Body of pancreas (tissue), 4 donors: ENCODE measurements at regions not wholly inside any gene's neighbourhood (a gene's known extent, or its start where the extent isn't known, plus 50 kb on each side); places are given as distances from the start of the nearest gene placed in this dataset.

Experiments used
- ATAC-seq: fragments of 150-250 bp; one replicate; pipeline ENCODE4 v1.9.1; 2016
- DNase-seq, 4 donors: peaks; one replicate each; pipeline ENCODE4 v3.0.0-alpha.2; 2019
- H3K27ac ChIP-seq, 4 donors: fragments of 200-600 bp; sonication (generic); 1 replicate in 3 of 4; 2 replicates in 1 of 4; pipeline versions ENCODE4 v1.5.1 to v1.6.1; 2016 to 2019; ENCODE audit warnings: mild to moderate bottlenecking in 1 of 4, mixed read lengths in 1 of 4, moderate library complexity in 1 of 4
- H3K27me3 ChIP-seq, 2 donors: fragments of 200-600 bp; sonication (generic); one replicate each; pipeline ENCODE4 v1.6.0; 2016; ENCODE audit warnings: mild to moderate bottlenecking in 1 of 2
- H3K36me3 ChIP-seq, 2 donors: fragments of 200-600 bp; sonication (generic); replicated peaks in 1 of 2; 2 replicates each; pipeline ENCODE4 v1.5.1; 2016; ENCODE audit warnings: low read depth in 2 of 2; ENCODE audit not compliant: insufficient read depth in 1 of 2
- H3K4me1 ChIP-seq: fragments of 200-600 bp; sonication (generic); one replicate; pipeline ENCODE4 v1.6.0; 2016
- H3K4me3 ChIP-seq, 2 donors: fragments of 200-600 bp; sonication (generic); 1 replicate in 1 of 2; 2 replicates in 1 of 2; pipeline ENCODE4 v1.5.1; 2016 to 2019
- H3K9me3 ChIP-seq, 3 donors: fragments of 200-600 bp; sonication (generic); 1 replicate in 2 of 3; 2 replicates in 1 of 3; pipeline ENCODE4 v1.5.1; 2016
- CTCF ChIP-seq, 7 experiments: fragments of 450-650 bp in 4 of 7; fragments of 200-600 bp in 3 of 7; sonication (generic) in 3 of 7; IDR thresholded peaks; one replicate each; pipeline ENCODE4 v1.5.1; 2016 to 2019; ENCODE audit warnings: antibody characterized with exemption in 7 of 7
- POLR2A ChIP-seq, 3 donors: fragments of 450-650 bp; IDR thresholded peaks; one replicate each; pipeline ENCODE4 v1.6.1; 2016; ENCODE audit warnings: antibody characterized with exemption in 3 of 3, mild to moderate bottlenecking in 2 of 3
- WGBS, 2 donors: methylation state at CpG; one replicate each; pipeline ENCODE4 v1.1.5; 2017; 5-methylcytosine and 5-hydroxymethylcytosine counted together
- intact Hi-C: fragments of 100-400 bp; cut with DNase I; formaldehyde crosslinking; loops from one replicate; pipeline ENCODE4 v1.15.1; 2023

DNA sequence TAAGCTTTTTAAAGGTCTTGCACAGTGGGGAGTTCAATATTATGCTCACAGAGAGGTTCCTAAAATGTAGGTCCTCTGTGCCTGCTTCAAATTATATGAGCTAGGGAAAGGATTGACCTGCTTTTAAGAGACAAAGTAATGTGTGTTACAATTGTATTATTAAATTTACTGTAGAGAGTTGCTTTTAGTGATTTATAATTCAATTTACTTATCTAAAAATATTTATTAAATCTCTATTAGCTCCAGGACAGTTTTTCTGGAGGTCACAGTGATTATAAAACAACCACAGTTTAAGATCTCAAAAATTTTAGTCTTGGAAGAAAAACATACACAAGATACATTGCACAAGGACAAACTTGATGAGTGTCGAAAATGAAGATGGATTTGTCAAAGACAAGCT, 665.7 kb upstream of the ARPP21 start:
- Histone ChIP-seq H3K4me1 (no peaks in the 10 kb centered on the region), H3K9me3 (no peaks in the 10 kb centered on the region), H3K4me3 (no peak overlapping the region), H3K27me3 (no peaks in the 10 kb centered on the region), H3K36me3 (no peaks in the 10 kb centered on the region), H3K27ac (no peak overlapping the region)
- WGBS, 2 donors = 38 to 63% methylated on average over 1 of the region's 1 CpG
- ATAC-seq = no peak
- intact Hi-C loops = no loop called here
- DNase-seq = no peak
- TF ChIP-seq POLR2A (IDR thresholded peaks at IDR 0.05) = no peak
- no peak for TF ChIP-seq CTCF (IDR thresholded peaks at IDR 0.05)

DNA sequence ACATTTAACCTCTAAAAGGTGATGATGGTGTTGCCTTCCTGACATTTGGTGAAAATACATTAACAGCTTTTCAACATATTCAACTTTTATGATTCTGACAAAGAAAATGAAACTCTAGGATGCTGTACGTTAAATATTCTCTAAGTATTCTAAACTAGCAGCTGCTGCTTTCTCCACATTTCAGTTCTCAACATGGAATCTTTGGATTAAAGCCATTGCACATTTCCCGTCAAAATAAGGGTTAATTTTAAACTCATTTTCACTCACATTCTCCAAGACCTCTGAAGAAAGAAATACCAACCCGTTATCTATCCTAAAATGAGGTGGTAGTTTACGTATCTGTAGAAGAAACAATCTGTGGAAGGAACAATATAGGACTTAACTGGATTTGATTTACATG, 655.7 kb upstream of the ARPP21 start:
- TF ChIP-seq POLR2A (IDR thresholded peaks at IDR 0.05) = no peak
- no peak for TF ChIP-seq CTCF (IDR thresholded peaks at IDR 0.05)
- DNase-seq = no peak
- WGBS, 2 donors = 22 to 24% methylated on average over 4 of the region's 4 CpGs

GRCh38 chr3:34988296-34988695, 651.0 kb upstream of the ARPP21 start:
- H3K9me3 ChIP-seq = no peaks in the 10 kb centered on the region
- no peak overlapping the region for H3K4me3 ChIP-seq
- TF ChIP-seq CTCF (IDR thresholded peaks at IDR 0.05) (no peak), POLR2A (IDR thresholded peaks at IDR 0.05) (no peak)
- ATAC-seq = no peak
- no peak overlapping the region for H3K27ac ChIP-seq
- DNase-seq = no peak
- intact Hi-C loops = no loop called here
- H3K27me3 ChIP-seq = no peaks in the 10 kb centered on the region
- 76 to 86% methylated on average over 1 to 16 of the region's 22 CpGs for WGBS, 2 donors
- H3K4me1 ChIP-seq = no peaks in the 10 kb centered on the region
- no peaks in the 10 kb centered on the region for H3K36me3 ChIP-seq

More for the DNA sequence above, 655.7 kb upstream of the ARPP21 start:
- Histone ChIP-seq H3K36me3 (no peaks in the 10 kb centered on the region), H3K4me3 (no peak overlapping the region), H3K4me1 (no peaks in the 10 kb centered on the region), H3K9me3 (no peaks in the 10 kb centered on the region), H3K27ac (no peak overlapping the region), H3K27me3 (no peaks in the 10 kb centered on the region)
- intact Hi-C loops = no loop called here
- ATAC-seq = no peak

DNA sequence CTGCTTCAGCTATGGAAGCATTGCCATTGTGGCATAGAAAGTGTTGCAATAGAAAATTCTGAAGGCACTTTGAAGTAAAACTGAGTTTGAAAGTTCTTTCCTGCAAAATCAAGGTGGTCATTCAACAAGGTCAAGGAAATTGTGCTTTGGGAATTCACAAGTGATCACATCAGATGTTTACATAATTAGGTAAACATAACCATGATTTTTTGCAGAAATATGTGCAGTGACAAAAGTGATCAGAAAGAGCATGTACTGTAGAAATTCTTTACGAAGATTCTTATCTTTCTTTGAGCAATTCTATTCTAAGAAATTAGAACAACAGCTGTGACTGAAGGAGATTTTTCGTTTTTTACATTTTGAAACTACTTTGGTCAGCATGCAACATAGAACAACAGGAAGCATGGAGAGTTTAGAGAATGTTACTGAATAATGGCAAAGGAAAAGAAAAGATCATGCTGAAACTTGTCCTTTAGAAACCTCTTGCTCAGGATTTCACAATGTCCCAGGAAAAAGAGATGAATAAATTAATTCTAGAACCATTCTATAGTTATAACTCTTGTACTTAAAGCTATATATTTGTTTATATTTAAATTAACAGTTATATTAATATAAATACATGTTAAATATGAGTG, 643.4 kb upstream of the ARPP21 start:
- H3K36me3 ChIP-seq = no peaks in the 10 kb centered on the region
- no peak for TF ChIP-seq CTCF (IDR thresholded peaks at IDR 0.05)
- no peaks in the 10 kb centered on the region for H3K9me3 ChIP-seq
- no peaks in the 10 kb centered on the region for H3K27me3 ChIP-seq
- H3K4me3 ChIP-seq = no peak overlapping the region
- ATAC-seq (no peak), DNase-seq (no peak)
- intact Hi-C loops = no loop called here
- WGBS, 2 donors = 19 to 22% methylated on average over 2 of the region's 2 CpGs
- no peak overlapping the region for H3K27ac ChIP-seq
- no peaks in the 10 kb centered on the region for H3K4me1 ChIP-seq

DNA sequence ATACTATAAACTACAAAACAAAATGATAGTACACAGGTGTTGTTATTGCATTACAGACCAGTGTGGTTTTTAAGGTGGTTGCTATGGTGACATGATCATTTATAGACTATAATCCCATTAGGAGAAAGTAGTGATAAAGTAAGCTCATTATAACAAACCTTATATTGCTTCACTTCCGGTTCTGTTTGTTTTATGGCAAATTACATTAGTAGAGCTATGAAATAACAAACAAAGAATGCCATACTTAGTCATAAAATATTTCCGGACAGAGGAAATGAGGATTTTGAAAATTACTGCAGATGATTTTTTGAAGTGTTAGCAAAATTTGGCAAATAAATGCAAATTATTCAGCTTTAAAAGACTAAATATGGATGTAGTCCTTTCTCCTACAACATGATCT, 640.4 kb upstream of the ARPP21 start:
- Histone ChIP-seq H3K27ac (no peak overlapping the region), H3K4me3 (no peak overlapping the region), H3K27me3 (no peaks in the 10 kb centered on the region), H3K4me1 (no peaks in the 10 kb centered on the region), H3K9me3 (no peaks in the 10 kb centered on the region), H3K36me3 (no peaks in the 10 kb centered on the region)
- DNase-seq (no peak), ATAC-seq (no peak)
- TF ChIP-seq CTCF (IDR thresholded peaks at IDR 0.05) (no peak), POLR2A (IDR thresholded peaks at IDR 0.05) (no peak)
- intact Hi-C loops = no loop called here
- WGBS, 2 donors = 43 to 49% methylated on average over 2 of the region's 2 CpGs
